NCI-H2029 treated with DMSO at 0.1 percent for 48 hours (cell line): ENCODE measurements at regions not wholly inside any gene's neighbourhood (a gene's known extent, or its start where the extent isn't known, plus 50 kb on each side); places are given as distances from the start of the nearest gene placed in this dataset.
A peak's percentile ranks its signal among the peaks of the same experiment; 100 is the strongest.

Source experiments
- DNase-seq: peaks from one replicate; lab custom pipeline; 2025; lab: John Stamatoyannopoulos, UW

- no peak for DNase-seq
Observed at GRCh38 chr2:181188605-181189004, 208.2 kb downstream of the UBE2E3 start.

- peak; percentile 52 for DNase-seq
Observed at GRCh38 chr2:181189951-181190350, 209.5 kb downstream of the UBE2E3 start.

GRCh38 chr2:181190711-181191110, 210.3 kb downstream of the UBE2E3 start:
- DNase-seq, result no peak

GRCh38 chr2:181193550-181193949, 213.1 kb downstream of the UBE2E3 start:
- no peak for DNase-seq

GRCh38 chr2:181196401-181196800, 216.0 kb downstream of the UBE2E3 start:
- no peak for DNase-seq

GRCh38 chr2:181197140-181197760, 216.8 kb downstream of the UBE2E3 start:
- DNase-seq, result no peak

GRCh38 chr2:181198183-181198864, 217.9 kb downstream of the UBE2E3 start:
- no peak for DNase-seq

GRCh38 chr2:181203412-181203811, 223.0 kb downstream of the UBE2E3 start:
- no peak for DNase-seq

- no peak for DNase-seq
Observed at GRCh38 chr2:181203916-181204315, 223.5 kb downstream of the UBE2E3 start.

GRCh38 chr2:181218401-181218821, 238.0 kb downstream of the UBE2E3 start:
- no peak for DNase-seq

- no peak for DNase-seq
Observed at GRCh38 chr2:181223234-181223633, 234.0 kb upstream of the ITGA4 start.

GRCh38 chr2:181224866-181225265, 232.3 kb upstream of the ITGA4 start:
- no peak for DNase-seq

GRCh38 chr2:181228661-181229060, 228.5 kb upstream of the ITGA4 start:
- no peak for DNase-seq

GRCh38 chr2:181231151-181231550, 226.0 kb upstream of the ITGA4 start:
- no peak for DNase-seq

- no peak for DNase-seq
Observed at GRCh38 chr2:181231886-181232621, 225.1 kb upstream of the ITGA4 start.

GRCh38 chr2:181234487-181234891, 222.7 kb upstream of the ITGA4 start:
- no peak for DNase-seq

- no peak for DNase-seq
Observed at GRCh38 chr2:181235011-181235410, 222.2 kb upstream of the ITGA4 start.

GRCh38 chr2:181235683-181236459, 221.3 kb upstream of the ITGA4 start:
- no peak for DNase-seq

- no peak for DNase-seq
Observed at GRCh38 chr2:181239201-181239799, 217.9 kb upstream of the ITGA4 start.

- DNase-seq, result no peak
Observed at GRCh38 chr2:181240844-181241243, 216.3 kb upstream of the ITGA4 start.

GRCh38 chr2:181241366-181241765, 215.8 kb upstream of the ITGA4 start:
- DNase-seq, result no peak

- no peak for DNase-seq
Observed at GRCh38 chr2:181241797-181242196, 215.4 kb upstream of the ITGA4 start.
